ENCODE measurements at regions not wholly inside any gene's neighbourhood (a gene's known extent, or its start where the extent isn't known, plus 50 kb on each side); places are given as distances from the start of the nearest gene placed in this dataset.

GRCh38 chr10:78414380-78414779 lies 380.7 kb downstream of the RPS24 start:
- H3K4me1 ChIP-seq, result no peaks in the 10 kb centered on the region
- ATAC-seq (no peak), DNase-seq (no peak)
- intact Hi-C loops (cut with DNase I), result no loop called here
- H3K36me3 ChIP-seq (ENCODE audit: insufficient read depth in 1 of 2, low read depth in 1 of 2), result no peaks in the 10 kb centered on the region
- H3K27ac ChIP-seq, result no peak overlapping the region
- TF ChIP-seq CTCF (IDR thresholded peaks at IDR 0.05), result no peak
- H3K27me3 ChIP-seq (ENCODE audit: insufficient read depth in 3 of 3, low read length in 2 of 3), result no peaks in the 10 kb centered on the region
- 65 to 85% (median 71%) methylated on average over 4 of the region's 4 CpGs for WGBS, 3 donors
- H3K9me3 ChIP-seq, result no peaks in the 10 kb centered on the region
- no peak overlapping the region for H3K4me3 ChIP-seq

GRCh38 chr10:78415111-78415510 lies 381.4 kb downstream of the RPS24 start:
- intact Hi-C loops (cut with DNase I), result no loop called here

GRCh38 chr10:78416031-78417011 lies 382.7 kb downstream of the RPS24 start:
- Histone ChIP-seq H3K9me3 (no peaks in the 10 kb centered on the region), H3K4me3 (no peak overlapping the region), H3K27ac (no peak overlapping the region), H3K27me3 (ENCODE audit: insufficient read depth in 3 of 3, low read length in 2 of 3) (no peaks in the 10 kb centered on the region), H3K36me3 (ENCODE audit: insufficient read depth in 1 of 2, low read depth in 1 of 2) (no peaks in the 10 kb centered on the region), H3K4me1 (no peaks in the 10 kb centered on the region)
- intact Hi-C loops (cut with DNase I), result no loop called here
- DNase-seq (no peak), ATAC-seq (no peak)
- WGBS, 3 donors, result 86 to 89% (median 89%) methylated on average over 3 of the region's 3 CpGs
- TF ChIP-seq CTCF (IDR thresholded peaks at IDR 0.05), result no peak

More at GRCh38 chr10:78415111-78415510, 381.4 kb downstream of the RPS24 start:
- Histone ChIP-seq H3K4me1 (no peaks in the 10 kb centered on the region), H3K9me3 (no peaks in the 10 kb centered on the region), H3K36me3 (ENCODE audit: insufficient read depth in 1 of 2, low read depth in 1 of 2) (no peaks in the 10 kb centered on the region), H3K4me3 (no peak overlapping the region), H3K27me3 (ENCODE audit: insufficient read depth in 3 of 3, low read length in 2 of 3) (no peaks in the 10 kb centered on the region), H3K27ac (no peak overlapping the region)
- no peak for ATAC-seq
- no peak for TF ChIP-seq CTCF (IDR thresholded peaks at IDR 0.05)
- 61 to 69% (median 67%) methylated on average over 1 of the region's 1 CpG for WGBS, 3 donors
- DNase-seq, result no peak

GRCh38 chr10:78417425-78418370 lies 384.0 kb downstream of the RPS24 start:
- ATAC-seq (no peak), DNase-seq (no peak)
- no peak for TF ChIP-seq CTCF (IDR thresholded peaks at IDR 0.05)
- no peak overlapping the region for H3K27ac ChIP-seq
- H3K4me1 ChIP-seq, result no peaks in the 10 kb centered on the region
- intact Hi-C loops (cut with DNase I), result no loop called here
- H3K27me3 ChIP-seq (ENCODE audit: insufficient read depth in 3 of 3, low read length in 2 of 3), result no peaks in the 10 kb centered on the region
- 91 to 95% (median 94%) methylated on average over 16 of the region's 16 CpGs for WGBS, 3 donors
- H3K4me3 ChIP-seq, result no peak overlapping the region
- H3K9me3 ChIP-seq, result no peaks in the 10 kb centered on the region
- H3K36me3 ChIP-seq (ENCODE audit: insufficient read depth in 1 of 2, low read depth in 1 of 2), result no peaks in the 10 kb centered on the region
